Keratinocyte (primary cell): ENCODE measurements at regions not wholly inside any gene's neighbourhood (a gene's known extent, or its start where the extent isn't known, plus 50 kb on each side); places are given as distances from the start of the nearest gene placed in this dataset.

Experiments
- DNase-seq: peaks from one replicate; pipeline ENCODE4 v3.0.0-alpha.2; 2011; ENCODE audit warnings: low read depth, missing footprints, low spot score
- FAIRE-seq: peaks from 2 replicates; lab custom pipeline; 2011; peaks lifted over from hg19 to GRCh38; lab: Jason Lieb, UNC
- H2AFZ ChIP-seq: 2 replicates; pipeline ENCODE4 v1.6.0; 2012; ENCODE audit warnings: low read length, control low read depth, inconsistent platforms; ENCODE audit not compliant: control insufficient read depth
- H3K27ac ChIP-seq: 2 replicates; pipeline ENCODE4 v1.5.1; 2011; ENCODE audit warnings: low read length; ENCODE audit not compliant: control insufficient read depth, insufficient read depth
- H3K27me3 ChIP-seq: 3 replicates; pipeline ENCODE4 v1.6.0; 2011; ENCODE audit warnings: low read length; ENCODE audit not compliant: control insufficient read depth, insufficient read depth; ENCODE audit errors: extremely low read depth
- H3K36me3 ChIP-seq, 2 experiments: 2 replicates in 1 of 2; 3 replicates in 1 of 2; pipeline ENCODE4 v1.5.1; 2011; ENCODE audit warnings: low read length in 2 of 2, mild to moderate bottlenecking in 1 of 2; ENCODE audit not compliant: control insufficient read depth in 2 of 2, insufficient read depth in 2 of 2; ENCODE audit errors: extremely low read depth in 1 of 2
- H3K4me1 ChIP-seq: 3 replicates; pipeline ENCODE4 v1.5.1; 2011; ENCODE audit warnings: low read length; ENCODE audit not compliant: control insufficient read depth, insufficient read depth; ENCODE audit errors: extremely low read depth
- H3K4me2 ChIP-seq: 3 replicates; pipeline ENCODE4 v1.6.0; 2011; ENCODE audit warnings: low read depth, low read length; ENCODE audit not compliant: control insufficient read depth, insufficient read depth; ENCODE audit errors: extremely low read depth
- H3K4me3 ChIP-seq, 3 experiments: fragments of 200-600 bp in 1 of 3; sonication (generic) in 1 of 3; 2 replicates in 2 of 3; 3 replicates in 1 of 3; pipeline ENCODE4 v1.5.1; 2011 to 2016; ENCODE audit warnings: low read length in 3 of 3, mild to moderate bottlenecking in 3 of 3, control low read depth in 2 of 3, inconsistent platforms in 1 of 3, low read depth in 1 of 3, mixed read lengths in 1 of 3, mixed run types in 1 of 3, moderate library complexity in 1 of 3; ENCODE audit not compliant: control insufficient read depth in 2 of 3, insufficient read depth in 2 of 3; ENCODE audit errors: extremely low read depth in 1 of 3
- H3K79me2 ChIP-seq: 2 replicates; pipeline ENCODE4 v1.6.0; 2012; ENCODE audit warnings: low read length; ENCODE audit not compliant: control insufficient read depth, insufficient read depth
- H3K9ac ChIP-seq: 3 replicates; pipeline ENCODE4 v1.6.0; 2011; ENCODE audit warnings: low read length; ENCODE audit not compliant: control insufficient read depth, insufficient read depth; ENCODE audit errors: extremely low read depth
- H3K9me1 ChIP-seq: 3 replicates; pipeline ENCODE4 v1.6.0; 2011; ENCODE audit warnings: low read length; ENCODE audit not compliant: control insufficient read depth, insufficient read depth; ENCODE audit errors: extremely low read depth
- H3K9me3 ChIP-seq: 2 replicates; pipeline ENCODE4 v1.5.1; 2012; ENCODE audit warnings: low read depth, low read length; ENCODE audit not compliant: control insufficient read depth
- H4K20me1 ChIP-seq: 3 replicates; pipeline ENCODE4 v1.6.0; 2011; ENCODE audit warnings: low read length; ENCODE audit not compliant: control insufficient read depth, insufficient read depth; ENCODE audit errors: extremely low read depth
- EZH2 ChIP-seq: IDR thresholded peaks from one replicate; pipeline ENCODE4 v1.6.1; 2012; ENCODE audit warnings: inconsistent platforms, mild to moderate bottlenecking, low read length, moderate library complexity
- dilution Hi-C: fragments of 300-500 bp; cut with MboI; formaldehyde crosslinking; loops from one replicate; pipeline ENCODE4 v1.7.0; 2020; ENCODE audit warnings: low sequenced_read_pairs; ENCODE audit not compliant: extremely low pct_ligation_motif_present
- TF ChIP-seq, protein P1 (sequence below), 3 experiments: IDR thresholded peaks in 1 of 3; conservative IDR thresholded peaks in 1 of 3; optimal IDR thresholded peaks in 1 of 3; 2 replicates in 2 of 3; 3 replicates in 1 of 3; pipeline versions ENCODE3 to v1.5.1; 2011; ENCODE audit warnings: low read length in 3 of 3, mild to moderate bottlenecking in 3 of 3, moderate library complexity in 2 of 3, control low read depth in 1 of 3, inconsistent platforms in 1 of 3; ENCODE audit not compliant: insufficient read depth in 2 of 3; ENCODE audit errors: extremely low read depth in 1 of 3

DNA sequence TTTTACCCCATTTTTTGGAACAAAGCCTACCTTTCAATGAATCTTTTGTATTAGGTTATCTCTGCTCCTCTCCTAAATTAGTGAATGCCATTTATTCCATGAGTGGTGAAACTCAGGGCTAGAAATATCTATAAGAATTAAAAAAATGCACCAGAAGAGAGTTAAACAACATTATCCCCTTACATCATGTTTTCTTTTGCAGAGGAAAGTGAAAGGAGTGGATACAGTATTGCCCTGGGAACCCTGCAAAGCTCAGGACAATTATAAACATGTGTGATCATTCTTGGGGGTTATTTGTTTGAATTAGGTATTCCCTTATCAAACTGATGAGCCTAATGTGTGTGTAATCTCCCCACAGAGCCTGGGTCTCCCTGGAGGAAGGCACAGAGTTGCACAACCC, 559.2 kb downstream of the RNF144A start:
- Histone ChIP-seq H2AFZ (no peak overlapping the region), H3K9ac (no peak overlapping the region), H4K20me1 (no peaks in the 10 kb centered on the region), H3K27ac (no peak overlapping the region), H3K4me2 (no peak overlapping the region), H3K4me3 (no peak overlapping the region), H3K79me2 (no peaks in the 10 kb centered on the region), H3K9me1 (no peaks in the 10 kb centered on the region), H3K27me3 (no peaks in the 10 kb centered on the region), H3K4me1 (no peaks in the 10 kb centered on the region), H3K36me3 (no peaks in the 10 kb centered on the region), H3K9me3 (no peaks in the 10 kb centered on the region)
- no peak for FAIRE-seq
- TF ChIP-seq, protein P1, sequence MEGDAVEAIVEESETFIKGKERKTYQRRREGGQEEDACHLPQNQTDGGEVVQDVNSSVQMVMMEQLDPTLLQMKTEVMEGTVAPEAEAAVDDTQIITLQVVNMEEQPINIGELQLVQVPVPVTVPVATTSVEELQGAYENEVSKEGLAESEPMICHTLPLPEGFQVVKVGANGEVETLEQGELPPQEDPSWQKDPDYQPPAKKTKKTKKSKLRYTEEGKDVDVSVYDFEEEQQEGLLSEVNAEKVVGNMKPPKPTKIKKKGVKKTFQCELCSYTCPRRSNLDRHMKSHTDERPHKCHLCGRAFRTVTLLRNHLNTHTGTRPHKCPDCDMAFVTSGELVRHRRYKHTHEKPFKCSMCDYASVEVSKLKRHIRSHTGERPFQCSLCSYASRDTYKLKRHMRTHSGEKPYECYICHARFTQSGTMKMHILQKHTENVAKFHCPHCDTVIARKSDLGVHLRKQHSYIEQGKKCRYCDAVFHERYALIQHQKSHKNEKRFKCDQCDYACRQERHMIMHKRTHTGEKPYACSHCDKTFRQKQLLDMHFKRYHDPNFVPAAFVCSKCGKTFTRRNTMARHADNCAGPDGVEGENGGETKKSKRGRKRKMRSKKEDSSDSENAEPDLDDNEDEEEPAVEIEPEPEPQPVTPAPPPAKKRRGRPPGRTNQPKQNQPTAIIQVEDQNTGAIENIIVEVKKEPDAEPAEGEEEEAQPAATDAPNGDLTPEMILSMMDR (optimal IDR thresholded peaks at IDR 0.05 in 1 of 3, IDR thresholded peaks at IDR 0.05 in 1 of 3, conservative IDR thresholded peaks at IDR 0.05 in 1 of 3; ENCODE audit: extremely low read depth in 1 of 3, insufficient read depth in 2 of 3, low read length in 3 of 3), result no peak
- no peak for TF ChIP-seq EZH2
- DNase-seq, result no peak
- dilution Hi-C loops, result no loop called here

GRCh38 chr2:7479603-7480002, 562.4 kb downstream of the RNF144A start:
- Histone ChIP-seq H3K36me3 (no peaks in the 10 kb centered on the region), H3K9ac (no peak overlapping the region), H3K79me2 (no peaks in the 10 kb centered on the region), H3K4me1 (no peaks in the 10 kb centered on the region), H3K4me2 (no peak overlapping the region), H3K27me3 (no peaks in the 10 kb centered on the region), H3K9me3 (no peaks in the 10 kb centered on the region), H3K27ac (no peak overlapping the region), H4K20me1 (no peaks in the 10 kb centered on the region), H3K4me3 (no peak overlapping the region), H3K9me1 (no peaks in the 10 kb centered on the region), H2AFZ (no peak overlapping the region)
- no peak for DNase-seq
- no peak for FAIRE-seq
- TF ChIP-seq, protein P1 (optimal IDR thresholded peaks at IDR 0.05 in 1 of 3, IDR thresholded peaks at IDR 0.05 in 1 of 3, conservative IDR thresholded peaks at IDR 0.05 in 1 of 3; ENCODE audit: extremely low read depth in 1 of 3, insufficient read depth in 2 of 3, low read length in 3 of 3), result no peak
- no peak for TF ChIP-seq EZH2
- dilution Hi-C loops, result no loop called here
